MCF 10A (cell line): ENCODE measurements at regions not wholly inside any gene's neighbourhood (a gene's known extent, or its start where the extent isn't known, plus 50 kb on each side); places are given as distances from the start of the nearest gene placed in this dataset.

ENCODE experiments used
- BruUV-seq: library from RNA; stranded (reverse); fragments of 400-500 nt; replicated peaks from 2 replicates; lab custom pipeline; 2021; lab: Mats Ljungman, UMichigan
- CTCF ChIA-PET: fragments of 300-600 bp; sonication (Branson Sonifier 250); formaldehyde crosslinking; extraction: SDS; loops from one replicate; lab custom pipeline; 2021; ENCODE audit warnings: antibody characterized with exemption, inconsistent platforms; lab: Yijun Ruan, JAX
- POLR2A ChIA-PET: fragments of 300-600, 350-650 bp; sonication (Branson Sonifier 250); formaldehyde crosslinking; extraction: SDS; loops from one replicate; lab custom pipeline; 2020; ENCODE audit warnings: antibody characterized with exemption, inconsistent platforms; lab: Yijun Ruan, JAX
- DNase-seq: peaks from one replicate; pipeline ENCODE4 v3.0.0-alpha.2; 2018; ENCODE audit not compliant: unreplicated experiment
- H3K27ac Mint-ChIP-seq: one replicate; pipeline ENCODE4 v1.8.0; 2022; ENCODE audit warnings: mild to moderate bottlenecking, low read depth, mixed read lengths; ENCODE audit not compliant: unreplicated experiment
- H3K27me3 Mint-ChIP-seq: one replicate; pipeline ENCODE4 v1.8.0; 2022; ENCODE audit warnings: mixed read lengths; ENCODE audit not compliant: insufficient read depth, unreplicated experiment
- H3K36me3 Mint-ChIP-seq: one replicate; pipeline ENCODE4 v1.8.0; 2022; ENCODE audit warnings: mild to moderate bottlenecking, moderate library complexity, mixed read lengths; ENCODE audit not compliant: insufficient read depth, unreplicated experiment
- H3K4me1 Mint-ChIP-seq: one replicate; pipeline ENCODE4 v1.8.0; 2022; ENCODE audit warnings: mixed read lengths; ENCODE audit not compliant: insufficient read depth, unreplicated experiment
- H3K4me3 Mint-ChIP-seq: one replicate; pipeline ENCODE4 v1.8.0; 2022; ENCODE audit warnings: mild to moderate bottlenecking, moderate library complexity, mixed read lengths; ENCODE audit not compliant: unreplicated experiment
- H3K9me3 Mint-ChIP-seq: one replicate; pipeline ENCODE4 v1.8.0; 2022; ENCODE audit warnings: mixed read lengths; ENCODE audit not compliant: unreplicated experiment
- intact Hi-C: fragments of 100-400 bp; cut with micrococcal nuclease; formaldehyde crosslinking; loops from 2 replicates; pipeline ENCODE4 v1.14.1; 2022
- TF ChIP-seq, protein P1 (sequence below): fragments of 200-600 bp; IDR thresholded peaks from one replicate; pipeline ENCODE4 v1.8.0; 2022; ENCODE audit warnings: antibody characterized with exemption, mild to moderate bottlenecking; ENCODE audit not compliant: unreplicated experiment

DNA sequence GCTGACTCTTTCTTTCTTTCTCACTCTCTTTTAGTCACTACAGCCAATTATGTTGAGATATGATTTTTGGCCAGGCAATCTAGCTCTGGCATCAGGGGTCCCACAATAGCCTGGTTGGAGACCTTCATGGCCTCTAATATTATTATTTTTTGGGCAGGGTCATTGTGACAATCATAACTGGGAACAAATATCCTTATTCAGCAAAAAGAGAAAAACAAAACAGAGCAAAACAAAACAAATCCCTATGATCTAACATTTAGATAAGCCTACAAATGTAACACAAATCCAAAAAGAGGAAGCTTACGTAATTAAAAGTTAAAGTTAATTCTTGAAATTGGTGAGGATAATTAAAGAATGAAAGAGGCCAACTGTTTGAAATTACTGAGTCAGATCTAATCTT, 640.0 kb downstream of the TUSC7 start:
- ChIA-PET POLR2A (no interaction called here), CTCF (interaction anchor here (0.8 kb wide), 1 partner anchor 367 kb away, joined by 3 read pairs; no protein-coding TSS in a partner anchor)
- no peak overlapping the region for H3K4me3 Mint-ChIP-seq
- H3K9me3 Mint-ChIP-seq, result no peaks in the 10 kb centered on the region
- no peak overlapping the region for H3K27ac Mint-ChIP-seq
- no peak for DNase-seq
- no peaks in the 10 kb centered on the region for H3K4me1 Mint-ChIP-seq
- intact Hi-C loops, result no loop called here
- TF ChIP-seq, protein P1, sequence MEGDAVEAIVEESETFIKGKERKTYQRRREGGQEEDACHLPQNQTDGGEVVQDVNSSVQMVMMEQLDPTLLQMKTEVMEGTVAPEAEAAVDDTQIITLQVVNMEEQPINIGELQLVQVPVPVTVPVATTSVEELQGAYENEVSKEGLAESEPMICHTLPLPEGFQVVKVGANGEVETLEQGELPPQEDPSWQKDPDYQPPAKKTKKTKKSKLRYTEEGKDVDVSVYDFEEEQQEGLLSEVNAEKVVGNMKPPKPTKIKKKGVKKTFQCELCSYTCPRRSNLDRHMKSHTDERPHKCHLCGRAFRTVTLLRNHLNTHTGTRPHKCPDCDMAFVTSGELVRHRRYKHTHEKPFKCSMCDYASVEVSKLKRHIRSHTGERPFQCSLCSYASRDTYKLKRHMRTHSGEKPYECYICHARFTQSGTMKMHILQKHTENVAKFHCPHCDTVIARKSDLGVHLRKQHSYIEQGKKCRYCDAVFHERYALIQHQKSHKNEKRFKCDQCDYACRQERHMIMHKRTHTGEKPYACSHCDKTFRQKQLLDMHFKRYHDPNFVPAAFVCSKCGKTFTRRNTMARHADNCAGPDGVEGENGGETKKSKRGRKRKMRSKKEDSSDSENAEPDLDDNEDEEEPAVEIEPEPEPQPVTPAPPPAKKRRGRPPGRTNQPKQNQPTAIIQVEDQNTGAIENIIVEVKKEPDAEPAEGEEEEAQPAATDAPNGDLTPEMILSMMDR, result no peak
- H3K27me3 Mint-ChIP-seq, result peaks cover 18% of the 10 kb centered on the region
- no peaks in the 10 kb centered on the region for H3K36me3 Mint-ChIP-seq
- no TSS peak for BruUV-seq

DNA sequence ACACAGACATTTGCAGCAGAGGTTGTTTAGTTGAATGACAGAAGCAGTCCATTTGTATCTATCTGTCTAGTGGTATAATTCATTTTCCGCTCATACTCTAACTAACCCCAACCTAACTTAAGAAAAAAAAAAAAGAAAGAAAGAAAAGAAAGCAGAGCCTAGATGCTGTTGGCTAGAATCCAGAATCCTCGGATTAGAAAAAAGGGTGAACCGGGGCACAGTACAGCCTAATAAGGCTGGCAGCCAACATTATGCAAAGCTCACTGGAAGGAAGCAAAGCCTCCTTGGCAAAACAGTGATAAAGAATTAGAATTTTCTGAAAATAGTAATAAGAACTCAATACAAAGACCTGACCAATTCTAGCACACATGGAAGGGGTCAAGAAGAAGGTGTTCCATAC, 640.8 kb downstream of the TUSC7 start:
- H3K4me3 Mint-ChIP-seq, result no peak overlapping the region
- intact Hi-C loops, result loop anchor here (10.0 kb wide), 2 partner anchors 336 to 486 kb away; no protein-coding TSS in a partner anchor
- no peak for DNase-seq
- H3K9me3 Mint-ChIP-seq, result no peaks in the 10 kb centered on the region
- no peak overlapping the region for H3K27ac Mint-ChIP-seq
- ChIA-PET POLR2A (no interaction called here), CTCF (interaction anchor here (0.6 kb wide), 1 partner anchor 21 kb away, joined by 4 read pairs; no protein-coding TSS in a partner anchor)
- no TSS peak for BruUV-seq
- H3K4me1 Mint-ChIP-seq, result no peaks in the 10 kb centered on the region
- TF ChIP-seq, protein P1, result no peak
- H3K27me3 Mint-ChIP-seq, result peaks cover 13% of the 10 kb centered on the region
- H3K36me3 Mint-ChIP-seq, result no peaks in the 10 kb centered on the region

DNA sequence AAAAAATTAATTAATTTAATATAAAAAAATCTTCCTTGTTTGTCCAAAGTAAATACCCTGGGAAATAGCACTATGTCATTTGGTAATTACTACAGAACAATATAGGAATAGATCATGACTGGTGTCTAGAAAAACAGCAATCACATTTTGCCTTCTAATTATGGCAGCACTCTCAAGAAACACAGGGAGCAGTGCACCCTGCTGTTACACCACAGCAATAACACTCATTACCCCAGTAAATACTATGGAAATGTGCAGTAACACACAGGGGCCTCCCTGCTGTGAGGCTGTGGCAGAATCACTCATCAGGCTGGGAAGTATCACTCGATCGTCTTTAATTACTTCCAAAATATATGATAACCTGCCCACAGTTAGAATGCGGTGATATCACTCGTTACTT, 646.0 kb downstream of the TUSC7 start:
- Mint-ChIP-seq H3K4me3 (no peak overlapping the region), H3K27me3 (peaks cover 12% of the 10 kb centered on the region), H3K4me1 (no peaks in the 10 kb centered on the region), H3K36me3 (no peaks in the 10 kb centered on the region), H3K9me3 (no peaks in the 10 kb centered on the region), H3K27ac (no peak overlapping the region)
- DNase-seq, result peak; percentile 22
- intact Hi-C loops, result loop anchor here (10.0 kb wide), 2 partner anchors 341 to 491 kb away; no protein-coding TSS in a partner anchor
- BruUV-seq, result no TSS peak
- ChIA-PET POLR2A (no interaction called here), CTCF (no interaction called here)
- TF ChIP-seq, protein P1, result peak; percentile 29

DNA sequence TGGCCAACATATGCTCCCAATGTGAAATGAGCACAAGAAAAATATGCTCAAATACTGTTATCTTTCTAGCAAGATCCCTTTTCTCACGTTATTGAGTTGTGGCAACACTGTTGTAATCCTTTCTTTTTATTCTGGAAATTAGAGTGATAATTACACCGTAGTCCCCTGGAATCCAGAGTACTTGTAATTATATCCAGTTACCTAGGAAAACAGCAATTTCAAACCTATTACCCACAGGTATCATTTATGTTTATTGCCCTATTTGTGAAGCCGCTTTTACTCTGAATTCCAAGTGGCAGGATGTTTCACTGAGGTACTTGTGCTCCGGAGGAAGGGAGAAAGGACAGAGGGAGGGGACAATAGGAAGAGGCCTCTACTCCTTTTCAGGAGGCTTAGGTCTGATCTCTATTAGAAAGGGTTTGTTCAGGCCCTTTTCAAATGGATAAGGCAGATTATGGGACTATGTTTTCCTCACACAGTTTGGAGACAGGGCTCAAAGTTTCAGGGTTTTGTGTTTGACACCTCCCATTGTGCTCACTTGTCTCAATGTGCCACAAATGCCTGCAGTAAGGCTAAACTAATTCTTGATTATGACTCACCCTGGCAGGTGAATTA, 646.6 kb downstream of the TUSC7 start:
- intact Hi-C loops, result loop anchor here (10.0 kb wide), 2 partner anchors 341 to 491 kb away; no protein-coding TSS in a partner anchor
- H3K36me3 Mint-ChIP-seq, result no peaks in the 10 kb centered on the region
- no peaks in the 10 kb centered on the region for H3K9me3 Mint-ChIP-seq
- TF ChIP-seq, protein P1, result no peak
- H3K4me1 Mint-ChIP-seq, result no peaks in the 10 kb centered on the region
- H3K27me3 Mint-ChIP-seq, result peaks cover 18% of the 10 kb centered on the region
- H3K4me3 Mint-ChIP-seq, result no peak overlapping the region
- no TSS peak for BruUV-seq
- H3K27ac Mint-ChIP-seq, result no peak overlapping the region
- DNase-seq, result no peak
- CTCF ChIA-PET, result interaction anchor here (0.7 kb wide), 1 partner anchor 18 kb away, joined by 3 read pairs; no protein-coding TSS in a partner anchor
- POLR2A ChIA-PET, result no interaction called here
